Activated CD4-positive, alpha-beta memory T cell treated with anti-CD3 and anti-CD28 coated beads for 36 hours (primary cell): ENCODE measurements at regions not wholly inside any gene's neighbourhood (a gene's known extent, or its start where the extent isn't known, plus 50 kb on each side); places are given as distances from the start of the nearest gene placed in this dataset.

Experiments
- CTCF ChIA-PET: fragments of 350-600 bp; sonication (Branson Sonifier 250); formaldehyde crosslinking; loops from one replicate; lab custom pipeline; 2021; ENCODE audit warnings: antibody characterized with exemption, inconsistent platforms; lab: Charles Lee
- POLR2A ChIA-PET: fragments of 350-600 bp; sonication (Branson Sonifier 250); formaldehyde crosslinking; loops from one replicate; lab custom pipeline; 2021; ENCODE audit warnings: antibody characterized with exemption; lab: Charles Lee
- DNase-seq: peaks from one replicate; pipeline ENCODE4 v3.0.0-alpha.2; 2020
- H3K27ac Mint-ChIP-seq: one replicate; pipeline ENCODE4 v1.8.0; 2021; ENCODE audit warnings: mixed read lengths
- H3K27me3 Mint-ChIP-seq: one replicate; pipeline ENCODE4 v1.8.0; 2021; ENCODE audit warnings: mixed read lengths
- H3K36me3 Mint-ChIP-seq: one replicate; pipeline ENCODE4 v1.8.0; 2021; ENCODE audit warnings: mixed read lengths
- H3K4me1 Mint-ChIP-seq: one replicate; pipeline ENCODE4 v1.8.0; 2021; ENCODE audit warnings: low read depth, mixed read lengths
- H3K4me3 Mint-ChIP-seq: one replicate; pipeline ENCODE4 v1.8.0; 2021; ENCODE audit warnings: mild to moderate bottlenecking, mixed read lengths
- H3K9me3 Mint-ChIP-seq: one replicate; pipeline ENCODE4 v1.8.0; 2021; ENCODE audit warnings: mixed read lengths
- intact Hi-C: fragments of 100-400 bp; cut with micrococcal nuclease; formaldehyde crosslinking; loops from one replicate; pipeline ENCODE4 v1.15.1; 2023

DNA sequence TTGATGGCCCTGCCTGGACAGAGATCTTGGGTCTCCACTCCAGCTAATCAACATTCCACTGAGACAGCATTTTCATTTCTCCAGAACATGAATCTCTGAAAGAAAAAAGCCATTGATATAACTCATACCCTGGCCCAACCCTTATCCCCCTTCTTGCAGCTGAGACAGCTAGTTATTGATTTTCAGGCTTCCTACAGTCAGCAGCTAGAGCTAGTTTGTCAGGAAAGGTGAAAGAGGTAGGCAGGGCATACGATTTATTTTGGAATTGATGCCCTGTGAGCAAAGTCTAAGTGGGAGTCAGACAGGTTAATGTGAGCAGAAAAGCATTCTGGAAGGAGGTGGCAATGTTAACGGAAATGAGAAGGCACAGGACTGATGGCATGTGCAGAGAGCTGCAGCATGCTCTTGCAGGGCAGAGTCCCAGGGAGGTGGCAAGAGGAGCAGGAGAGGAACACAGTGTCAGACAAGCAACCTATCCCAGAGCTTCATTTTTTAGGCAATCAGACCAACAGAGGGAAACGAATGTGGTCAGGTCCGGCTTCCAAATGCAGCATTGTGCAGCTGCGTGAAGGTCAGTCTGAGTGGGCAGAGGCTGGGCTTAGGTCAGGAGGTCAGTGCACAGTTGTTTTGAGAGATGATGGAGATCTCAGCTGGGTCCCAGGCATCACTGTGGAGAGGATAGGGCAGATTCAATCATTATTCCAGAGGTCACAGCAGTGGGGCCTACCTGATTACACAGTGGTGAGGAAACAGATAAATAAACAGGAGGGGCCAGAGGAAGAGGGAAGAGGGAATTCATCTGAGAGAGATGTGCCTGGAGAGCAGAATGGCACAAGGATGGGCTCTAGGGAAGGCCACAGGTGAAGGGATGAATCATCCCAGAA is 134.8 kb downstream of the CMPK2 start:
- no peaks in the 10 kb centered on the region for H3K27me3 Mint-ChIP-seq
- no peaks in the 10 kb centered on the region for H3K4me1 Mint-ChIP-seq
- no peak for DNase-seq
- no peak overlapping the region for H3K4me3 Mint-ChIP-seq
- ChIA-PET CTCF (no interaction called here), POLR2A (no interaction called here)
- no peaks in the 10 kb centered on the region for H3K9me3 Mint-ChIP-seq
- H3K27ac Mint-ChIP-seq = no peak overlapping the region
- intact Hi-C loops = no loop called here
- no peaks in the 10 kb centered on the region for H3K36me3 Mint-ChIP-seq

DNA sequence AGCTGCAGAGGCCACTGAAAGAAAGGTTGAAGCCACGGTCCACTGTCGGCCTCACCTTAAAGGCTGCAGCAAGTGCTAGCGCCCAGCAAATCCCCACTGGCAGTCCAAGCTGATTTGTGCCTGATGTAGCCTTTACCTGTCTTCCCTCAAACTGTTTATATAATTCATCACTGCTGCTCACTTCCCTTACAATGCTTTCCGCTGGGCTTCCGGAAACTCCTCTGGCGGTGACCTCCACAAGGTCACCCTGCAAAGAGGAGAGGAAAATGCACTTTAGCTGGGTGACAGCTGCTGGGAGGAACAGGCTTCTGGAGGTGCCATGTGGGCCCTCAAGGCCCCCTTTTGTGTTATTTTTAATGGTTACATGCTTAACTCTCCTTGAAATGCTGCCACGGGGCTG is 126.2 kb downstream of the CMPK2 start:
- H3K4me3 Mint-ChIP-seq = no peak overlapping the region
- H3K27me3 Mint-ChIP-seq = peaks cover 8% of the 10 kb centered on the region
- H3K4me1 Mint-ChIP-seq = no peaks in the 10 kb centered on the region
- H3K27ac Mint-ChIP-seq = no peak overlapping the region
- CTCF ChIA-PET = no interaction called here
- no peak for DNase-seq
- intact Hi-C loops = no loop called here
- no peaks in the 10 kb centered on the region for H3K9me3 Mint-ChIP-seq
- POLR2A ChIA-PET = no interaction called here
- no peaks in the 10 kb centered on the region for H3K36me3 Mint-ChIP-seq

DNA sequence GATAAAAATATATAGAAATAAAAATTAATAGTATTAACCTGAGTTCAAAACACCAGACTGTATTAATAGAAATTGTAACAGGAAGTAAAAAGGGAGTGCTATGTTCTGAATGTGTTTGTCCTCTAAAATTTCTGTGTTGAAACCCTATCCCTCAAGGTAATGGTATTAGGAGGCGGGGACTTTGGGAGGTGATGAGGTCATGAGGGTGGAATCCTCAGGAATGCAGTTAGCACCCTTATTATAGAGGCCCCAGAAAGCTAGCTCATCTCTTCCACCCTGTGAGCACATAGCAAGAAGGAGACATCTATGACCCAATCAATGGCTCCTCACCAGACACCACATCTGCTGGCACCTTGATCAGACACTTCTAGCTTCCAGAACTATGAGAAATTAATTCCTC is 124.5 kb downstream of the CMPK2 start:
- DNase-seq = no peak
- POLR2A ChIA-PET = no interaction called here

DNA sequence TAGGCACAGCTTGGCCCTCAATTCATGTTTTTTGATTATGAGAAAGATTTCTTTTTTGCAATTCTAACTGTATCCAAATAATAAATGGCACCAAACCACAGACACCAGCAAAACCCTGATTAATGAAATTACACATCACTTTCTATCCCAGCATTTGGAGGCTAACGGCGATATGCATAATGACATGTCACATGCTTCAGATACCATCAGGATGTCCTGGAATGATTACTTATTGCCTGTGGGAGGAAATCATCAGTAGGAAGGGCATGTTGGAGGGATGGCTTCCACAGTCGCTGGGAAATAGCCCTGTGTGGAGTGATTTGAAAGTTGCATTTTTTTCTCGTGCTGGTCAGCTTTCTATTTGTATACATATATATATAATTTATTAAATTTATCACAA is 121.7 kb downstream of the CMPK2 start:
- DNase-seq = no peak
- ChIA-PET CTCF (no interaction called here), POLR2A (no interaction called here)
- H3K9me3 Mint-ChIP-seq = no peaks in the 10 kb centered on the region
- H3K4me1 Mint-ChIP-seq = no peaks in the 10 kb centered on the region
- no peak overlapping the region for H3K4me3 Mint-ChIP-seq
- H3K27me3 Mint-ChIP-seq = peaks cover 21% of the 10 kb centered on the region
- no peaks in the 10 kb centered on the region for H3K36me3 Mint-ChIP-seq
- intact Hi-C loops = no loop called here
- H3K27ac Mint-ChIP-seq = no peak overlapping the region

More for the DNA sequence above, 124.5 kb downstream of the CMPK2 start:
- H3K4me3 Mint-ChIP-seq = no peak overlapping the region
- H3K9me3 Mint-ChIP-seq = no peaks in the 10 kb centered on the region
- CTCF ChIA-PET = interaction anchor here (0.6 kb wide), 1 partner anchor 15 kb away, joined by 3 read pairs; no protein-coding TSS in a partner anchor
- intact Hi-C loops = no loop called here
- no peaks in the 10 kb centered on the region for H3K36me3 Mint-ChIP-seq
- peaks cover 15% of the 10 kb centered on the region for H3K27me3 Mint-ChIP-seq
- no peak overlapping the region for H3K27ac Mint-ChIP-seq
- H3K4me1 Mint-ChIP-seq = no peaks in the 10 kb centered on the region

DNA sequence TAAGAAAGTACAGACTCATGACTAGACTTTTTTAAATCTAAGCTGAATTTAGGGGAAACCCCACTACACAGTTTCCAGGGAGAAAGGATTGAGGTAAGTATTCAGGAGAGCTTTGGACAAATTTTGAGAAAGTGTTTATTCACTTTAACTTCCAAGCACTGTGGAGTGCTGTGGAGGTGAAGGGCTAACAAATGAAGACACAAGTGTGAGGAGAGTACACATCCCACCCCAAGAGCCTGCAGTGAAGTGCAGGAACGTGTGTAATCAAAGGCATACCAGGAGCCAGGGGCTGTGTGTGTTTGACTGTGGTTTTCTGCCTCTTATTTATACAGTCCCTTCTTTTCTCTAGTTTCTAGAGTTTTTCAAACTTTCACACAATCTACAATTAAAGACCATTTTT is 118.3 kb downstream of the CMPK2 start:
- Mint-ChIP-seq H3K36me3 (no peaks in the 10 kb centered on the region), H3K4me3 (no peak overlapping the region), H3K27me3 (peaks cover 20% of the 10 kb centered on the region), H3K4me1 (no peaks in the 10 kb centered on the region), H3K9me3 (no peaks in the 10 kb centered on the region), H3K27ac (no peak overlapping the region)
- CTCF ChIA-PET = no interaction called here
- DNase-seq = no peak
- intact Hi-C loops = no loop called here
- POLR2A ChIA-PET = no interaction called here

DNA sequence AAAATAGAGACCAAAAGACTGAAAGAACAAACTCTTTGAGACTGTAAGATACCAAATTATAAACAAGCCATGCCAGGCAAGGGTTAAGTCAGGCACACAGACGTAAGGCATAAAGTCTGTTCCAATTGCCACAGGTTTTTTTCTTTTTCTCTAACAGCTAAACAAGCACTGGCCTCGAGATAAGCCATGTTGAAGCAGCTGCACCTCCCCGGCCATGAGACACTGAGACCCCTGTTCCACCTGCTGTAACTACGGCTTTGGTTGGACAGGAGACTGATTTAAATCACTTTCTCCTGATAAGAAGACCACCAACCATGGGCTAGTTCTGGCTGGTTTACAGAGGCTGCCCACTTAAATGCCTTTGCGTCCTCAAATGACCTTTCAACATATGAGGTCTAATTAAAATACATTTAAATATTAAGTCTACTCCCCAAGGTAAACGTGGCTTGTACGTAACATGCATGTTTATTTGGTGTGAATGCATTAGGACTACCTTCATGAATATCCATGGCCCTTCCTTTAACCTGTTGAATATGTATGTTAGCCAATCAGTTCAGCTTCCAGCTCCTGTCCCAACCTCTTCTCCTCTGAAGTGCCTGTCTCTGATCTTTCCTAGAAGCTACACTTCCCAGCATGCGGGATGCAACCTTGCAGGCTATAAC is 117.2 kb downstream of the CMPK2 start:
- no peak overlapping the region for H3K4me3 Mint-ChIP-seq
- intact Hi-C loops = no loop called here
- ChIA-PET POLR2A (no interaction called here), CTCF (no interaction called here)
- peaks cover 17% of the 10 kb centered on the region for H3K27me3 Mint-ChIP-seq
- H3K27ac Mint-ChIP-seq = no peak overlapping the region
- no peaks in the 10 kb centered on the region for H3K9me3 Mint-ChIP-seq
- H3K4me1 Mint-ChIP-seq = no peaks in the 10 kb centered on the region
- DNase-seq = no peak
- H3K36me3 Mint-ChIP-seq = no peaks in the 10 kb centered on the region

DNA sequence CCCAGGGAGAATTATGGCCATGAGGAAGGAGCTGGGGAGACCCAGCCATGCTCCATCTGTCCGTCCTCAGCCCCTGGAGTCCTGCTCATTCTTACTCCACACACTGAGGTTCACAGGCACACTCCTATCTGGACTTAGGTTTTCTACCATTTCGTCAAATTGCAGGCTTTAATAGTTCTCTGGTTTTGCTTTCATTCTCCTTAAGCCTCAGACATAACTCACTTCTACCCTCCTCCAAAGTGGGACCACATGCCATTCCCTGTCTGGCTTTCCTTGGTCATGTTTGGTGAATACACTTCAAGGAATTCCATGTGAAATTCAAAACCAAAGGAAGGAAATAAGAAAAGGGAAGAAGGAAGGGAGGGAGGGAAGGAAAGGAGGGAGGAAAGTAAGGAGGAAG is 115.7 kb downstream of the CMPK2 start:
- H3K4me3 Mint-ChIP-seq = no peak overlapping the region
- intact Hi-C loops = no loop called here

DNA sequence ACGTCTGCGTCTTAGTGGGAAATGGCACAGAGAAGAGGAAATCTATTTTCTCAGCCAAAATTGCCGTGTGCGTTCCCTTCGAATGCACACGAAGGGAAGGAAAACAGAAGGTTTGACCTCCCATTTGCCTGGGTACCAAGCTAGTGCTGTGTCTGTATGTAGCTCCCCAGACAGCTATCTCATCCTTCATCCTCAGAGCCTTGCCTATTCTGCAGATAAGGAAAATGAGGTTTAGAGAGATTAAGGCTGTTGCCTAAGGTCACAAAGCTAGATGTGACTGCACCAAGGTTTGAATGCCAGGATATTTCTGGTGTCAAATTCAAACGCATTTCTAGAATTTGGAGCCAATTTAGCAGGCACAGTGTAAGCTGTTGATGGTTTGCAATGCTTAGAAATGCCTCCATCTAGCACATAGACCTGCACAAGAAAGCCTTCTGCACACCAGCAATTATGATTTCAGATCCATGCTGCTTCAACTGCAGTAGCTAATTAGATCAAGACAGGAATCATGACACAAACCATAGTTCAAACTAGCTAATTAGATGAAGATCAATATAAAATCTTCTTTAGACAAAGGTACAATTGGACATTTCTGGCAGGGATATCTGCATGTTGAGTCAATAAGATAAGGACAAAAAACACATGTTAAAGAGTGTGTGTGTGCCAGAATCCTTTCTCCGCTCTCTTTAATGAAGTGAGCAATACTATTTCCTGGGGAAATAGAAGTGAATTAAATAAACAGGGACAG is 115.1 kb downstream of the CMPK2 start:
- CTCF ChIA-PET = no interaction called here
- Mint-ChIP-seq H3K27ac (no peak overlapping the region), H3K4me1 (no peaks in the 10 kb centered on the region), H3K27me3 (peaks cover 15% of the 10 kb centered on the region), H3K36me3 (no peaks in the 10 kb centered on the region), H3K4me3 (no peak overlapping the region), H3K9me3 (no peaks in the 10 kb centered on the region)
- intact Hi-C loops = no loop called here
- POLR2A ChIA-PET = no interaction called here
- DNase-seq = no peak

More for the DNA sequence above, 115.7 kb downstream of the CMPK2 start:
- H3K27me3 Mint-ChIP-seq = peaks cover 16% of the 10 kb centered on the region
- H3K36me3 Mint-ChIP-seq = no peaks in the 10 kb centered on the region
- no peaks in the 10 kb centered on the region for H3K9me3 Mint-ChIP-seq
- DNase-seq = no peak
- no peaks in the 10 kb centered on the region for H3K4me1 Mint-ChIP-seq
- H3K27ac Mint-ChIP-seq = no peak overlapping the region
- CTCF ChIA-PET = no interaction called here
- POLR2A ChIA-PET = no interaction called here

DNA sequence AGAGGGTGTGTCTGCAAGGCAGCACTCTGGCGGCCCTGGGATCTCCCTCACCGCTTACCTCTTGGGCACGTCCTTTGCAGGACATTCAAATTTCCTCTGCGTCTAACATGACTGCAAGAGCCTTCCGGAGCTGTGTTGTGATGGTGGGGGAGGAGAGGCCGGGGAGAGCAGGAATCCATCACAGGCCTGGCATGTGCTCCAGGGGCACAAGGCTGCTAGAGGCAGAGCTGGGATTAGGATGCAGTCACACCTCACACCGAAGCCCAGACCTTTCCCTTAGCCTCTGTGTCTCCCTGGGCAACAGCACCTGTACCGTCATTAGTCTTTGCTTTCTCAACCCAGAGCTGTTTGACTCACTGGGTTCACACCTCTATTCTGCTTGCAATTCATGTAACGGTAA is 111.3 kb downstream of the CMPK2 start:
- DNase-seq = no peak
- no peak overlapping the region for H3K27ac Mint-ChIP-seq
- no peak overlapping the region for H3K4me3 Mint-ChIP-seq
- ChIA-PET POLR2A (no interaction called here), CTCF (no interaction called here)
- no peaks in the 10 kb centered on the region for H3K4me1 Mint-ChIP-seq
- intact Hi-C loops = no loop called here
- peaks cover 7% of the 10 kb centered on the region for H3K27me3 Mint-ChIP-seq
- H3K36me3 Mint-ChIP-seq = no peaks in the 10 kb centered on the region
- no peaks in the 10 kb centered on the region for H3K9me3 Mint-ChIP-seq

DNA sequence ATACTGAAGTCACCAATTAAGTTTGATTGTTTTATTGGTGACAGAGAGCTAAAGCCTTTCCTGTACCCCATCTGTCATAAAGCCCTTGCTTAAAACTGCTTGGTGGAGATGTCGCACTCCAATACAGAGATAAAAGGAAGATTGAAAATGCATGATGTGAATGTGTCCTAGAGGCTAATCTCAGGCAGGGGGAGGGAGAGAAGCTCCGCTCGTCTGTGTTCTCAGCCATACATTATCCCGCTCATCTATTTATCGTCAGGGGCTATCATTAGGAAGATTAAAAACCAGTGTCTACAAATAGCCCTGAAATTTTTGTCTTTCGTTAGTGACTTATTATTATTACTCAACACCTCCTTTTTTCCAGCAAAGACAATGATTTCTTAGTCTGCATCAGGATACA is 110.3 kb downstream of the CMPK2 start:
- Mint-ChIP-seq H3K27me3 (peaks cover 7% of the 10 kb centered on the region), H3K4me3 (no peak overlapping the region), H3K9me3 (no peaks in the 10 kb centered on the region), H3K27ac (no peak overlapping the region), H3K4me1 (no peaks in the 10 kb centered on the region), H3K36me3 (no peaks in the 10 kb centered on the region)
- CTCF ChIA-PET = interaction anchor here (0.6 kb wide), 1 partner anchor 409 kb away, joined by 4 read pairs; no protein-coding TSS in a partner anchor
- intact Hi-C loops = no loop called here
- POLR2A ChIA-PET = no interaction called here
- no peak for DNase-seq

DNA sequence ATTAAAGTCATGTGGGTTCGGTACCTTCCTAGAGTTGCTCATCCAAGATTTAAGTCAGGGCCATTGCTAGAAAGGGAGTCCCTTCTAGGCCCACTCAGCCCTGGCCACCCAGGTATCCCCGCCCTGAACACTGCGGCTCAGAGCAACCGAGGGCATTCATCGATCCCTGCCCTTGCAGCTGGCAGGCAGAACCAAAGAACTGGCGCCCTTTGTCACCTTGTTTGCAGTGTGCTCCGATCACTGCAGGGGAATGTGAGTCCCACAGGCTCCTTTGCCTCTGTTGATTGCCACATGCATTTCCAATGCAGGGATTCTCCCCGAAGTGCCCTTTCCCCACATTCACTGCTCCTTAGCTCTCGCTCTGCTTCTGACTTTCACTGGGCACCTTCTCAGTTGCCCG is 108.5 kb downstream of the CMPK2 start:
- Mint-ChIP-seq H3K27me3 (peaks cover 4% of the 10 kb centered on the region), H3K9me3 (no peaks in the 10 kb centered on the region), H3K4me1 (no peaks in the 10 kb centered on the region), H3K27ac (no peak overlapping the region), H3K4me3 (no peak overlapping the region), H3K36me3 (no peaks in the 10 kb centered on the region)
- no peak for DNase-seq
- intact Hi-C loops = no loop called here
- ChIA-PET CTCF (interaction anchor here (0.9 kb wide), 1 partner anchor 15 kb away, joined by 5 read pairs; no protein-coding TSS in a partner anchor), POLR2A (no interaction called here)

DNA sequence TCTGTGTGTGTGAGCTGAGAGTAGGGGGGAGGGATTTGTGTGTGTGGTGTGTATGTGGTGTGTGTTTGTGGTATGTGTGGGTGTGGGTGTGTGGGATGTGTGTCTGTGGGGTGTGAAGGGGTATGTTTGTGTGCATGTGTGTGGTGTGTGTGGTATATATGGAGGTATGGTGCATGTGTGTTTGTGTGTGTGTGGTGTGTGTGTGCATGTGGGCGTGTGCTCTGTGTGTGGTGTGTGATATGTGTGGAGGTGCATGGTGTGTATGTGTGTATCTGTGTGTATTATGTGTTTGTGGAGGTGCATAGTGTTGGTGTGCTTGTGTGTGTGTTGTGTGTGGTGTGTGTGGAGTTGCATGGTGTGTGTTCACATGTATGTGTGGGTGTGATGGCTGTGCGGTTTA is 106.0 kb downstream of the CMPK2 start:
- peaks cover 4% of the 10 kb centered on the region for H3K27me3 Mint-ChIP-seq
- H3K9me3 Mint-ChIP-seq = no peaks in the 10 kb centered on the region
- no peaks in the 10 kb centered on the region for H3K4me1 Mint-ChIP-seq
- POLR2A ChIA-PET = no interaction called here
- H3K36me3 Mint-ChIP-seq = no peaks in the 10 kb centered on the region
- CTCF ChIA-PET = no interaction called here
- intact Hi-C loops = no loop called here
- H3K4me3 Mint-ChIP-seq = no peak overlapping the region
- no peak overlapping the region for H3K27ac Mint-ChIP-seq
- DNase-seq = no peak
